EH (cell line): ENCODE measurements at regions not wholly inside any gene's neighbourhood (a gene's known extent, or its start where the extent isn't known, plus 50 kb on each side); places are given as distances from the start of the nearest gene placed in this dataset.
"Not testable (repeated sequence)": the region's sequence is repeated elsewhere in the genome, so short reads cannot be mapped to it uniquely, and the experiment has no call there.

Experiments used
- DNase-seq: peaks from one replicate; pipeline ENCODE4 v3.0.0-alpha.2; 2015; ENCODE audit warnings: low read depth

DNA sequence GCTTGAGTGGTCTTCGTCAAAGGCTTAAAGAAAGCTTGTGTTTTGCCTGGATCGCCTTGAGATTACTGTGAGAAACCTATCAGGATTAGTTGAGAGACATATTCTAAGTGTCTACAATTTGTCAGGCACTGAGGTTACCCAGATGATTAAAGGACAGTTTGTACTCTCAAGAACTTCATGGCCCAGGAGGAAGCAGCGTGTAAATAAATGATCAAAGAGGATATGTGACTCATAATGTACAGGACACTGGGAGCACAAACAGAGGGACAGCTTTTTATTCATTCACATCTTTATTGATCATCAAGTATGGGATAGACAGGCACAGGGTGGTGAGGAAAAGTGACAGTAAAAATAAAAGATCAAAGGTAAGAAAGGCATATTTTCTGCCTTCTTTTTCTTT lies 152.6 kb upstream of the FSHR start:
- no peak for DNase-seq

DNA sequence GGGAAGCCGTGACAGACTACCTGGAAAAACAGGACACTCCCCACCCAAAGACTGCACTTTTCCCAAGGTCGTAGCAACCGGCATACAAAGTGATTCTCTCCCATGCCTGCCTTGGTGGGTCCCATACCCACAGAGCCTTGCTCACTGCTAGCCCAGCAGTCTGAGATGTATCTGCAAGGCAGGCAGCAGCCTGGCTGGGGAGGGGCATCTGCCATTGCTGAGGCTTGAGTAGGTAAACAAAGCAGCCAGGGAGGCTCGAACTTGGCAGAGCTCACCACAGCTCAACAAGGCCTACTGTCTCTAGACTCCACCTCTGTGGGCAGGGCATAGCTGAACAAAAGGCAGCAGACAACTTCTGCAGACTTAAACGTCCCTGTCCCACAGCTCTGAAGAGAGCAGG lies 144.4 kb upstream of the FSHR start:
- DNase-seq = not testable (repeated sequence)

DNA sequence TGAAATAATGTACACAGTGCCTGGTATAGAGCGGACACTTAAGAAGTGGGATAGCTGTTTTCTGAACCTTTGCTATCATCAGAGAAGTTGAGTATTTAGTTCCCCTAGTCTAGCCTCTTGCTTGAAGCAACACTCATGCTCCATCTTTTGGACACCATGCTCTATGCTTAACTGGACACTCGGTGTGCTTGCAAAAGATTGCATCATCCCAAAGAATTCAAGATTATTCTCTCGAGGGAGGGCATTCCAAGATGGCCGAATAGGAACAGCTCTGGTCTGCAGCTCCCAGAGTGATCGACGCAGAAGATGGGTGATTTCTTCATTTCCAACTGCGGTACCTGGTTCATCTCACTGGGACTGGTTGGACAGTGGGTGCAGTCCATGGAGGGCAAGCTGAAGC lies 143.9 kb upstream of the FSHR start:
- DNase-seq = no peak

DNA sequence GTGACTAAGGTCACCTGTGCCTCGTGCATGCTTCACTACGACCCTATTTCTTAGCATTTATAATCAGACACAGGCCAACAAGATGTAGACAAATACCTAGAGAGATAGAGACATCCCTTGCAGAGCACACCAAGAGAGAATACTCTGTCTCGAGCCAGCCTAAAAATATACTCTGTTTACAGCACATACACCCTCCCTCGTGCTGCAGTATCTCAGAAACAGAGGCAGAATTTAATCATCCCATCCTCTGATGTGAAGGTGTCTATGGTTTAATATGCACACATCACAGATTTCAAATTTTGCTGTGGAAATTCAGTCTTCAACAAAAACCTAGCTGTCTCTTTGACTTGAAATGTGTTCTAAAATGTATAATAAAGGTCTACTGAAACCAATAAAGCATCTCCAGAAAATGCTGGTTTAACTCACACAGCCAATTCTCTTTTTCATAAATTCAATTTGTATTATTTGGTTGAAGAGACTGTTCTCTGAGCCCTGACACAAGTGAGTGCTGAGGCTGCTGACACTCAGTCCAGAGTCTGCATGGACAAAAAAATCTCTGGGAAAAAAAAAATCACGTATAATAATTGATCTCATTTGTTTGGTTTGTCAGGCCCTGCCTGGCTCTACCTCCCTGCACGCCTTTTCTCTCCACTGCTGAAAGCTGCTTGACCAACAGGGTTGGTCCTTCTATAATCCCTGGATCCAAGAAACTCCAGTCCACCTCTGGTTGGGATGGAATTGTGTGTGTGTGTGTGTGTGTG lies 142.0 kb upstream of the FSHR start:
- DNase-seq = no peak

DNA sequence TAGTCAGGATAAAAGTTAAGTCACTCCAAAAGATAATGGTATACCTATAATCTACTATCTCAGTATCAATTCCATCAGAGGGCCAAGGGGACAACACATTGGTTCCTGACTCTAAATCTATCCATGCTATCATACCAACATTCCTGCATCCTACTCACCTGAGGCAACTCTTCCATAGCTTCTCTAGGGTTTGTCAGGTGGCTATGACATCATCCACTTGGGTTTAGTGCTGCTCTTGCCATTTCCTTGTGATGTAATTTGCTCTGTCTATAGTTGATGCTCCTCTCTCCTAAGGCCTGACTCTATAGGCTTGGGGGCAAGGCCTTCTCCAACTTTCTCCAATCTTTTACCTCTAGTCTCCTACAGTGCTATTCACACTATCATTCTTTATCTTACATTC lies 139.9 kb upstream of the FSHR start:
- DNase-seq = no peak

DNA sequence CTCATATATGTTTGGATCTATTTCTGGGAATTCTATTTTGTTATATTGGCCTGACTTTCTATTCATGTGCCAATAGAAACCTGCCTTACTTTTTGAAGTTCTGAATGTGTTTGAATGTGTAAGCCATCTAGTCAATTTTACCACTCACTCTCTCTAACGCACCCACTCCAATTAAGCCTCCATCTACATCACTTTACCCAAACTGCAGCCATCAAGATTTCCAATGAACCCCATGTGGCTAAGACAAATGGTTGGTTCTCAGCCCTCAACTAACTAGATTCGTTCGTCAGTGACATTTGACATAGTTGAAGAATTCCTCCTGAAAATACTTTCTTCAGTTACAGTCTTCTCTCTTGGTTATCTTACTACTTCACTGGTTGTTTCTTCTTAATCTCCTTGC lies 137.3 kb upstream of the FSHR start:
- no peak for DNase-seq

DNA sequence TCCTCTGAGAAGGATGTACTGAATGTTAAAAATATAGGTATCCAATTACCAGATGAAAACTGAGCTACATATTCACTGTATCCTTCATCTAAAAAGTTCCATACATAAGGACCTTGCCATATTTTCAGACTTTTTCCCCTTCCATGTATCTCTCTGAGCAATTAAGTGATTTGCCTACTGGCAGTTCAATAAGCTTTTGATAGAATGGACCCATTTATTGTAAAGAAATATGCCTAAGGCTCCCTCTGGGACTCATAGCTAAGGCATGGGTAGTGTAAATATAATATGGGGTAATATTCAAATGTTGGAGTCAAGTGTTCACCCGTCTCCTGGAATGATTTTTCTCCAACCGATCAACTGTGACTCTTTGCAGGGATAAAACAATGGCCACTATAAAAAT lies 135.4 kb upstream of the FSHR start:
- no peak for DNase-seq

DNA sequence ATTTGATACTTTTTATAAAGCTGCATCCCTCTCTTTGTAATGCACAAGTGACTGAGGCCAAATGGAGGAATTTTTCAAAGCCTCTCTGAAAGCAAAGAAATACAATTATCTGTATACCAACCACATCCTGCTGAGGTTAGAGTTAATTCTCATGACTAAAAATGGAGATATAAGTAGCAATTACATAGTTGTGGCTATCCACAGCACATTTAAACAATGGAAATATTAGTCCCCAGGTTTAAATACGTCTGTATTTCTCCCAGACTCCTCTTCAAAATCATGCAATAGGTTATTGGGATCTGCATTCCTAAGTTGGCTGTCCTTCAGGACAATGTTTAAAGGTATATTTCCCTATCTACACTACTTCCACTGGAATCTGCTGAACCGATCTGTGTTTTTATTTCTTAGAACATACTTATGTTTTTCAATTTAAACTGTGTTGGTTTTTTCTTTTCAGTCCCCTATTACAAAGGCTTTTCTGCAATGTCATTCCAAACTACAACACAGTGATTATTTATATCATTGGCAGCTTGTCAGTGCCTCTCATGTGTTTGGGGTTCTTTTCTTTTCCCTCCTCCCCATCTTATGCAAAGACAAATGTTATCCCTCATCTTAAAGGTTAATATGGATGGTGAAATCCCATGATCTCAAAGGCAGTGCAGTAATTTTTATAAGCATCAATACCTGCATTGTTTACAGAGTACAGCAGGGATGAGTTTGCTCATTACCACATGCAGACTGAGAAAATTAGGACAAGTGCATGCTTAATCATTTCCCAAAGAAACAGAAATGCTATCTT lies 134.8 kb upstream of the FSHR start:
- peak; percentile 2 for DNase-seq

DNA sequence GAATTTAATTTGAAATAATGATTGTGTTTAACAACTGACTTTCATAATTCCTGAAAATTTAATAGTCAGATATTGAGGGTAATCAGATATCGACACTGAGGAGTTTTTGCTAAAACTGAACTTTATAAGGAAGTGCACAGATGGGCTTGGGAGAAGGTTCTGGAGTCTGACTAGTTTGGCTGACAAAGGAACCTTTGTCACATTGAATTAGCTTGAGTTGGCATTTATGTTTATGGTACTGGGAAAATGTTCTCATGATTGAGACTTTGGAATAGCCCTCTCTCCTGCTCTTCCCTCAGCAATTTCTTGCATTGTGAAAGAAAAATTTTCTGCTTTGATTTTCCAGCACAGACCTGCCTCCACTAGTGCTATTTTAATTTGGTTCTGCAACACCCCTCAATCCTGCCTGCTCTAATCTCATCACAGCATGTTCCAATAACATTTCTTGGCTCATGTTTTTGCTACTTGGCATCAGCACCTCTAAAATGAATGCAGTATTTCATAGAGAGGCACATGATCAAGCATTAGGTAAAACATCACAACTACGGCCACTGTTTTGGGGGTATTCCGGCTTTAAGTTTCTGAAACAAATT lies 133.9 kb upstream of the FSHR start:
- DNase-seq = no peak

DNA sequence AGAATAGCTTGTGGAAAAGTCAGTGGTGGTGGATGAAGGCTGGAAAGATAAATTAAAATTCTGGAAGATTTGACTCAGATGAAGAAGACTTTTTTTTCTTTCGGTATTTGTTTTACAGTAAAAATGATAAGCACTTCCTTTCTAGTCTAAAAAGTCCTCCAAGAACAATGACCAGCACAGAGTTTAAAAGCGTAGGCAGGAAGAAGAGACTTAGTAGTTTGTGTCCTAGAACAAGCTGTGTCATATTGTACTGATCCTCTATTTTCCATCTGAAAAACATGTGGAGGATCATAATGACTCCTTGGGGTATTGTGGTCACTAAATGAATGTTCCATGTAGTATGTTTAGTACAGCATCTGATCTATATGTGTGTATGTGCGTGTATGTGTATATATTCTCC lies 132.4 kb upstream of the FSHR start:
- DNase-seq = no peak

DNA sequence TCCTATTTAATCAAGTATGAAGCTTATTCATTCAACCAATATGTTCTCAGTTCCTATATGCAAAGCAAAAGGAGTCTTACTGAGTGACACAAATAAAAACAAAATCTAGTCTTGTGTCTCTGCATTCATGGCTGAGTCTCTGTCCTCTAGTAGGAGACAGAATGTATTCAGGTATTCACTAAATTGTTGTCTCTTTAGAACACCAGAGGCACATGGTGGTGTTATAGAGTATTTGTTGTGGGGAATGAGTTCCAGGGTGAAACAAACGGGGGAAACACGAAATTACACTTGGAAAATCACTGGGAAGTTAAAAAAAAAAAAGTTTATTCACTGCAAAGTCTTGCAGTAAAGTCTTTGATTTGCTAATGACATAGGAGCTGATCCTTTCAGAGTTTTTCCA lies 131.7 kb upstream of the FSHR start:
- DNase-seq = no peak

DNA sequence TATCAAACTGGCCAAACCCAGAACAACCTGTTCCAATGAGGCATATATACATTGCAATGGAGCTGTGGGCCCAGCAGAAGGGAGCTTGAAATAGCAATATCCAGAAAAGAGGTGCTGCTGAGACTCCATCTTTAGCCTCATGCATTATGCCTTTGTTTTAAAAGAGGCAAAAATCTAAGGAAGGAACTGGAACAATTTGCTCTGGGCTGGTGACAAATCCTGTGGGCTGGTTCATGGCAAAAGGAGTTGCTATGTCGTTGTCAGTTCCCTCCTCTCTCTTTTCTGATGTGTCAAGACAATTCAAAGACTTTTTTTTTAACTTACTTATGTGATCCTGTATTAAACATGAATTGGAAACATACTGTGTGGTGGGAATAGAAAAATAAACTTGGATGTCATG lies 124.2 kb upstream of the FSHR start:
- DNase-seq = no peak

DNA sequence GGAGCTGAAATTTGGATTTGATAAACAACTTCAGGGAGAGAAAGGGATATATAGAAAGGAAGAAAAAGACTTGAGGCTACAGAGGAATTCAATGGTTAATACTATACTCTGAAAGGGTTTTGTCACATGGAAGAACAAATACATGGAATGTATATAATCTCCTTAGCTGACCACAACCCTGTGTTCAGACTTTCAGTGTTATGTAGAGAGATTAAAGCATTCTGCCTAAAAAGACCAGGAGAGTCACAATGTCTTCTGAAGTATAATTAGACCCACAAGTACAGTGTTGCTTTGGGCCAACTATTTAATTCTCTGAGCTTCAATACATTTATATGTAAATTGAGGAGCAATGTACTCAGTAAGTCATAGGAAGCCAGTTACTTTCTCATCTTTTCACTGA lies 123.8 kb upstream of the FSHR start:
- no peak for DNase-seq

DNA sequence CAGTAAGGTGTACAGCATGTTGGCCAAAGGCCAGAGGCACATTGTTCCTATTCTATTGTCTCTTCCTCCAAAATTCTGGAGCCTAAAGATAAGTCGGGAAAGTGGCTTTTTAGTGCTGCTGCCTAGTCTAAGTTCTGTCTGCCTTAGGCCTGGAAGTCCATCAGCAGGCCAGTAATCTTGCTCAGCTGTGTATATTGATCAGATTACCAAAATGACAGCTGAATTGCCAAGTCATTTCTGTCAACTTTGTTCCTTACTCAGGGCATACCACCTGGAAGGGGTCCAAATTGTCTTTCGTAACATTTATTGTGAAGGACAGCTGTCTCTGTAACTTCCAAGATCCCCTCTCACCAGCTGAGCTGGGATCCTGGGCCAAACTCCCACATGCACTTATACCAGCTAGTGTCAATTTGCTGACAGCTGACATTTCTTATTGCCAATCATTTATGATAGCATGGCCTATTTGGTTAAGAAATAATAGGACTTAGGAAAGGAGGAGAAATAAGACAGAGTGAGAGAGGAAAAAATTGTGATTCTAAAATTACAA lies 116.8 kb upstream of the FSHR start:
- no peak for DNase-seq

DNA sequence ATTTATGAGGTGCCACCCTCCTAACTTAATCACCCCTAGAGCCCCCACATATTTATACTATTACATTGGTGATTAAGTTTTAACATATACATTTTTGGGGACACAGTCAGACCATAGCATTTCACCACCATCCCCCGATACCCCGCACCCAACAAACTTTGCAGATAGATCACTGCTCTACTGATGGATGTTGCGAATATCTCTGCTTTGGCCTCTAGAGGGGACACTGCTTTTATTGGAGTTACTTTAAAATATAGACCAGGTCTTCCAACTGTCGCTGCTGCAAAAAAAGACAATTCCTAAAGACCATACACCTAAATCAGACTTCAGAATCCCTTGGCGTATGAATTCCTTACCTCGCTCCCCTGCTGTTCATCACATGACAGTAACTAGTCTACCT lies 115.8 kb upstream of the FSHR start:
- DNase-seq = no peak

DNA sequence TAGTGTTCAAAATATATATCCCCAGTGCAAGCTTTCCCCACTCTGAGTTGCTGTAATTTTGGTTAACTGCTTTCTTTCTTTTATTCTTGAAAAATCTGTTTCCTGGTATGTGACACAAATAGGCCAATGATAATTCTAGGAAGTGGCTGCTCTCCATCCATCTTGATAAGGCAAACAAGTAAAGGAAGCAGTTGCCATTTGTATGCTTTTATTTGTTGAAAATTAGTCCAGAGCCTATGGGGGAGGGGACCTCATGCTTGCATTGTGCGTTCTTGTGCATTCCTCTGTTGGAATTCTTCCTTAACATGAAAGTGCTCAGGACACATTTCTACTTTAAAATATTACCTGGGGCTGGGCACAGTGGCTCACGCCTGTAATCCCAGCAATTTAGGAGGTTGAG lies 111.2 kb upstream of the FSHR start:
- no peak for DNase-seq

DNA sequence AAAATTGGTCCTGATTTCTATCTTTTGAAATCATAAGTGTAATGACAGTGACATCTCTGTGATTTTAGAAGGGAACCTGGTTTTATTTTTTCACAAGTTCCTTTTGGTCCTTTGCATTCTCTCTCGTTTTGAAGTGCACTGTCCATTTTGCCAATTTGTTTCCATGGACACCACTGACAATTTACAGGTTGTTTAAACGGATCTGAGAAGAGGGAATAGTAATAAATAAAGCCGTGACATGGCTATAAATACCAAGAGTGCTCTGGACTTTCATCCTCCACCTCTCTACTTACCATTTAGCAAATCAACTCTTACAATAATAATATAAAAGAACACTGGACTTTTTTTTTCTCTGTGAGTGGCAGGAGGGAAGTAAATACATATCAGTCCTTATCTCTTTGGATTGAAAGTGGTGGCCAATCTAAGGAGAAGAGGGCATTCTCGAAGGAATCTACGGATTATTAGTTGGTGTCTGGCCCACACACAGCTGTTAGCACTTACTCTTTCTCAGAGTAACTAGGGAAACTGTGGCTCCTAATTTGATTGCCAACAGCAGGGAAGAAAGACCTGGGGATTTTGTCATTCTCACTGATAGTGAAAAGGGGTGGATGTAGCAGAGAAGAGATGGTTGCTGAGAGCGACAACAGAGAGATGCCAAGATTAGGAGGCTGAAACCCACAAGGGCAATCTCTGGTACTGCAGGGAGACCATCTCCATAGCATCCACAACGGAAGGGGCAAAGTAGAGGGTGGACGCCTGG lies 108.7 kb upstream of the FSHR start:
- no peak for DNase-seq

DNA sequence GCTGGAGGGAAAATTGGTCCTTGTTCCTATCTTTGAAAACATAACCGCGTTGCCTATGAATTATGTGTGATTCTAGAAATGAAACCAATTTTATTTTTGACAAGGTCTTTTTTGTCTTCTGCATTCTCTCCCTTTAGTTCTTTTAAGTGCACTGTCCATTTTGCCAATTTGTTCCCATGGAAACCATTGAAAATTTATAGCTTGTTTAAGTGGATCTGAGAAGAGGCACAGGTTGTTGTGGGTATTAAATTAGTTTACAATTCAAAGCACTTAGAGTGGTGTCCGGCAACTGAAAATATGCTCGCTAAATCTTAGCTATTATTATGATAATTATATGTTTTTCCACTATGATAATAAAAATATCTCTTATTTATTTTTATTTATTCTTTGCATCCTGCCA lies 107.5 kb upstream of the FSHR start:
- no peak for DNase-seq

DNA sequence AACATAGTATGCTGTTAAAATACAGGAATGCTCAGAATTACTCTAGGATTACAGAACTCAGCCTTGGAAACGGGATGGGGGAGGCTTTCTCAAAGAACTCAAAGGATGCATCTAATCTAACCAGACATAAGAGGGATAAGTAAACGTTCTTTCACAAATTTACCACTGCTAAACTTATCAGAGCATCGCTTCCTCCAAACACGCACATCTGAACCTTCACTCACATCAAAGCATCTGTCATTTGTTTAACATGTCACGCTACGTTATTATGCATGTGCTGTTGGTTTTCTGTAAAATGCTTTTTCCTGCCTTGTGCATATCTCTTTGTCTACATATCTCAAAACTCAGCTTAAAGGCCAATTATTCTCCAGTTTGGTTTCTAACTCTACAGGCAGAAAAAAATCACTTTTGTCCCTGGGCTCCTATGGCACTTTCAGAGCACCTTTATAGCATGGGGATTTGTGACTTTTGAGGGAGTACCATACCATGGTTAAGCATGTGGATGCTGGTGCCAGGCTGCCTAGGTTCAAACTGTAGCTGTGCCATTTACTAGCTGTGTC lies 106.7 kb upstream of the FSHR start:
- no peak for DNase-seq

DNA sequence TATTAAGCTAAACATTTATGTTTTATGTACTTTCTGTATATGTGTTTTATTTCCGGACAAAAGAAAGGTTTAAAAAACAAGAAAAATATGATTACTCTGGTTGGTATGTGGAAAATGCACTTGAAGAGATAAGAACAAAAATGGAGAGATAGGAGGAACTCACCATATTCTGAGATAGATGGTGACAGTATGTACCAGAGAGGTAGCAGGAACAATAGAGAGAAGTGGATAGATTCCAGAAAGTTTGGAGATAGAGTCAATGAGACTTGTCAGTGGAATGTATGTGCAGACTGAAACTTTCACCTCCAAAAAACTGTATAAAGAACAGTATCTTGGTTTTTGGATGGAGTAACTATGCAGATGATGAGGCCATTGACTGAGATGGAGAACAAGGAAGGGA lies 105.6 kb upstream of the FSHR start:
- DNase-seq = no peak

DNA sequence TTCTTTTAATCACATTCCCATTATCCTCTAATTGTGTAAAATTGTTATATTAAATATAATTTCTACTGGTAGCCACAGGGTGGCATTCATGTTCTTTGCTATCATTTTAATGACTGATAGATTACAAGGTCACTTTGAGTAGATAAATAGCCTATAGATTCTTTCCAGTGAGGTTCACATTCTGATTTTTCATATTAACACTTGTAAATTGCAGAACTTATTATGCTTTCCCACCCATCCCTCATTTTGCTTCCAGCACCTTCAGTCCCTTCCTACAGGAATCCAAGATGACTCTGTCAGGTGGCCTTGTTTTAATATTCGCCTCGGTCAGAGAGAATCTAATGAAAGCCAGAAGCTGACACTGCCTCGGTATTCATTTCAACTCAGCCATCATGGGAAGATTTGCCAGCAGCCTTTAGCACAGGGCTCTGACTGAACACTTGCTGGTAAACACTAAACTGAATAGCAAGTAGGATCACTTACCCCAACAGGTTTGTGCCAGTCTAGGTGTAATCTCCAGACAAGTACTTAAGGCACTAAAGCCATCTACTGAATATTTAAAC lies 101.2 kb upstream of the FSHR start:
- peak; percentile 23 for DNase-seq

DNA sequence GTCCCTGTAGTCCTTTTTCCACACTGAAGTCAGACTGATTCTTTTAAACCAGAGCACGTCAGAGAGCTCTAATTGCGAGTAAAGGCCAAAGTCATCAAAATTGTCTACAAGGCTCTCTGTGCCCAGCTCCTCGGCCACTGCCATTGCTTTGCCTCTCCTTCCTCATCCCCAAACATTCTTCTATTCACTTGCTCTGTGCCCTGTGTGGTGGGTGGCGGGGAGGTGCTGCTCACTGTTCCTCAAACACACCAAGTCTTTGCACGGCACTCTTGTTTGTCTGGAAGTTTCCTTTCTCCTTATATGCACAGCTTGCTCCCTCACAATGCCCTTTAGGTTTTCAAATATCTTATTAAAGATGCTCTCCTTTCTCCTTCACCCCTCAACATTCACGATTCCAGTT lies 100.1 kb upstream of the FSHR start:
- DNase-seq = no peak
